CD4-positive, alpha-beta memory T cell (primary cell): ENCODE measurements at regions not wholly inside any gene's neighbourhood (a gene's known extent, or its start where the extent isn't known, plus 50 kb on each side); places are given as distances from the start of the nearest gene placed in this dataset.

Experiments used
- CTCF ChIA-PET: fragments of 350-600 bp; sonication (Branson Sonifier 250); formaldehyde crosslinking; loops from one replicate; lab custom pipeline; 2021; ENCODE audit warnings: inconsistent platforms; ENCODE audit not compliant: partially characterized antibody; lab: Charles Lee
- POLR2A ChIA-PET: fragments of 350-600 bp; sonication (Branson Sonifier 250); formaldehyde crosslinking; loops from one replicate; lab custom pipeline; 2021; ENCODE audit not compliant: partially characterized antibody; lab: Charles Lee
- DNase-seq, 5 donors: peaks; one replicate each; pipeline versions ENCODE4 v3.0.0 to v3.0.0-alpha.2; 2020 to 2022; ENCODE audit warnings: mixed read lengths in 1 of 5
- H3K27ac ChIP-seq: one replicate; pipeline ENCODE4 v1.7.0; 2013; ENCODE audit warnings: low read depth, low read length
- H3K27me3 ChIP-seq: 2 replicates; pipeline ENCODE4 v1.7.0; 2013; ENCODE audit warnings: mild to moderate bottlenecking, low read length, moderate library complexity; ENCODE audit not compliant: insufficient read depth
- H3K36me3 ChIP-seq: 2 replicates; pipeline ENCODE4 v1.7.0; 2013; ENCODE audit warnings: mild to moderate bottlenecking, low read length, moderate library complexity; ENCODE audit not compliant: insufficient read depth
- H3K4me1 ChIP-seq: 2 replicates; pipeline ENCODE4 v1.7.0; 2013; ENCODE audit warnings: mild to moderate bottlenecking, low read length, moderate library complexity; ENCODE audit not compliant: insufficient read depth
- H3K4me3 ChIP-seq, 2 donors: one replicate each; pipeline ENCODE4 v1.7.0; 2013; ENCODE audit warnings: low read length in 2 of 2, mild to moderate bottlenecking in 1 of 2
- H3K9me3 ChIP-seq, 2 donors: one replicate each; pipeline ENCODE4 v1.7.0; 2013; ENCODE audit warnings: low read length in 2 of 2, control low read depth in 1 of 2; ENCODE audit not compliant: control insufficient read depth in 1 of 2
- H3K27ac Mint-ChIP-seq, 7 donors: one replicate each; pipeline ENCODE4 v1.8.0; 2020 to 2021; ENCODE audit warnings: mixed read lengths in 7 of 7, mild to moderate bottlenecking in 6 of 7, inconsistent platforms in 3 of 7, moderate library complexity in 3 of 7
- H3K27me3 Mint-ChIP-seq, 2 donors: one replicate each; pipeline ENCODE4 v1.8.0; 2020 to 2021; ENCODE audit warnings: mixed read lengths in 2 of 2
- H3K36me3 Mint-ChIP-seq, 2 donors: one replicate each; pipeline ENCODE4 v1.8.0; 2020 to 2021; ENCODE audit warnings: mixed read lengths in 2 of 2, inconsistent platforms in 1 of 2, mild to moderate bottlenecking in 1 of 2
- H3K4me1 Mint-ChIP-seq, 4 donors: one replicate each; pipeline ENCODE4 v1.8.0; 2020 to 2021; ENCODE audit warnings: mixed read lengths in 4 of 4, mild to moderate bottlenecking in 1 of 4
- H3K4me3 Mint-ChIP-seq, 8 donors: one replicate each; pipeline ENCODE4 v1.8.0; 2020 to 2021; ENCODE audit warnings: mixed read lengths in 8 of 8, mild to moderate bottlenecking in 7 of 8, moderate library complexity in 6 of 8, inconsistent platforms in 3 of 8
- H3K9me3 Mint-ChIP-seq, 8 donors: one replicate each; pipeline ENCODE4 v1.8.0; 2020 to 2021; ENCODE audit warnings: mixed read lengths in 8 of 8, mild to moderate bottlenecking in 5 of 8, inconsistent platforms in 3 of 8, moderate library complexity in 1 of 8
- intact Hi-C: fragments of 100-400 bp; cut with micrococcal nuclease; formaldehyde crosslinking; loops from one replicate; pipeline ENCODE4 v1.15.1; 2023

- H3K27ac ChIP-seq = no peak overlapping the region
- no peaks in the 10 kb centered on the region for H3K27me3 ChIP-seq
- Mint-ChIP-seq H3K27me3 (peaks cover 0 to 3% of the 10 kb centered on the region in 2 donors), H3K9me3 (no peaks in the 10 kb centered on the region), H3K4me3 (no peak overlapping the region), H3K4me1 (peaks cover 3 to 11% (median 7%) of the 10 kb centered on the region in 4 donors), H3K27ac (no peak overlapping the region), H3K36me3 (no peaks in the 10 kb centered on the region)
- peaks cover 10% of the 10 kb centered on the region for H3K4me1 ChIP-seq
- ChIA-PET CTCF (interaction anchor here (1.4 to 2.1 kb wide), 3 partner anchors 8 to 268 kb away, joined by 4 to 10 read pairs (median 4); no protein-coding TSS in a partner anchor), POLR2A (no interaction called here)
- no peaks in the 10 kb centered on the region for H3K9me3 ChIP-seq
- H3K36me3 ChIP-seq = no peaks in the 10 kb centered on the region
- H3K4me3 ChIP-seq = no peak overlapping the region
- intact Hi-C loops = loop anchor here (10.0 kb wide), 2 partner anchors 266 to 1464 kb away; no protein-coding TSS in a partner anchor
- no peak for DNase-seq
These were observed 254.5 kb upstream of the RPS6KA3 start for GRCh38 chrX:20521222-20521621.

- Histone ChIP-seq H3K9me3 (no peaks in the 10 kb centered on the region), H3K4me3 (no peak overlapping the region), H3K27ac (no peak overlapping the region), H3K27me3 (no peaks in the 10 kb centered on the region), H3K36me3 (no peaks in the 10 kb centered on the region), H3K4me1 (peaks cover 10% of the 10 kb centered on the region)
- Mint-ChIP-seq H3K36me3 (no peaks in the 10 kb centered on the region), H3K4me3 (no peak overlapping the region), H3K9me3 (no peaks in the 10 kb centered on the region), H3K4me1 (peaks cover 4 to 15% (median 8%) of the 10 kb centered on the region in 4 donors), H3K27me3 (peaks cover 0 to 3% of the 10 kb centered on the region in 2 donors), H3K27ac (no peak overlapping the region)
- CTCF ChIA-PET = interaction anchor here (1.3 to 2.1 kb wide), 4 partner anchors 10 to 1225 kb away, joined by 3 to 10 read pairs (median 4); no protein-coding TSS in a partner anchor
- POLR2A ChIA-PET = no interaction called here
- intact Hi-C loops = loop anchor here (10.0 kb wide), 2 partner anchors 265 to 1465 kb away; no protein-coding TSS in a partner anchor
- no peak for DNase-seq
These were observed 253.1 kb upstream of the RPS6KA3 start for GRCh38 chrX:20519826-20520225.

DNA sequence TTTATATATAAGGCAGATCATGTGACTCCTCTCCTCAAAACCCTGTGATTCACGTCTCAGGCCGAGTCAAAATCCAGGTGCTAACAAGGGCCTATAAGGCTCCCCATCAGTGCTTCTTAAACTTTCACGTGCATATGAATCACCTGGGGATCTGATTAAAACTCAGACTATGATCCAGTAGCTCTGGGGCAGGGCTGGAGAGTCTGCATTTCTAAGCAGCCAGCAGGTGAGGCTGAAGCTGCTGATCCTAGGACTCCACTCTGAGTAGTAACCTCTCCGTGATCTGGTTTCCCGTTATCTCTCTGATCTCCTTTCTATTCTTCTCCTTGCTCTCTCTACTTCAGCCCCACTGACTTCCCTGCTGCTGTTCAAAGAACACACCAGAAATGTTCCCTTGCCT, 252.4 kb upstream of the RPS6KA3 start:
- ChIA-PET POLR2A (no interaction called here), CTCF (interaction anchor here (1.3 kb wide), 1 partner anchor 1226 kb away, joined by 3 read pairs; no protein-coding TSS in a partner anchor)
- H3K36me3 ChIP-seq = no peaks in the 10 kb centered on the region
- Mint-ChIP-seq H3K27me3 (peaks cover 0 to 3% of the 10 kb centered on the region in 2 donors), H3K9me3 (no peaks in the 10 kb centered on the region), H3K27ac (no peak overlapping the region), H3K36me3 (no peaks in the 10 kb centered on the region), H3K4me1 (peaks cover 3 to 12% (median 7%) of the 10 kb centered on the region in 4 donors), H3K4me3 (no peak overlapping the region)
- no peak overlapping the region for H3K4me3 ChIP-seq
- DNase-seq = no peak
- intact Hi-C loops = no loop called here
- H3K27me3 ChIP-seq = no peaks in the 10 kb centered on the region
- H3K4me1 ChIP-seq = peaks cover 6% of the 10 kb centered on the region
- no peaks in the 10 kb centered on the region for H3K9me3 ChIP-seq
- H3K27ac ChIP-seq = no peak overlapping the region

DNA sequence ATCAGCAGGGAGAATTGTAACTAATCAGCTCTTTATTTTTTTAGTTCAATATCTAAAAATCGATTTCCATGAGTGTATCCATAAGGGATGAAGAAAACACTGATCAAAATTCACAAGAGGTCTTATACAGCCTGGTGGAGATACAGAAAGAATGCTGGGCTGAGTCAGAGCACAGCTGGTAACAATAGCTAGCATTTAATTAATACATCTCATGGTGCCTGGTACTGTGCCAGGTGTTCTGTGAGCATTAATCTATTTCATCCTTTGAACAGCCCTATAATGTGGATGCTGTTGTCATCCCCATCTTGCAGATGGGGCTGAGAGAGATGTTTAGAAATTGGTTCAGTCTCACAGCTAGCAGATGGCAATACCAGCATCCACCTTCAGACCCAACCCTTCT, 250.9 kb upstream of the RPS6KA3 start:
- DNase-seq = no peak
- H3K9me3 ChIP-seq = no peaks in the 10 kb centered on the region
- Mint-ChIP-seq H3K9me3 (no peaks in the 10 kb centered on the region), H3K36me3 (no peaks in the 10 kb centered on the region), H3K27me3 (peaks cover 0 to 3% of the 10 kb centered on the region in 2 donors), H3K4me3 (no peak overlapping the region), H3K4me1 (peaks cover 0 to 5% (median 1%) of the 10 kb centered on the region in 4 donors), H3K27ac (no peak overlapping the region)
- no peak overlapping the region for H3K4me3 ChIP-seq
- ChIA-PET CTCF (interaction anchor here (1.7 to 2.5 kb wide), 2 partner anchors 10 to 13 kb away, joined by 5 to 7 read pairs; no protein-coding TSS in a partner anchor), POLR2A (no interaction called here)
- no peaks in the 10 kb centered on the region for H3K27me3 ChIP-seq
- no peaks in the 10 kb centered on the region for H3K4me1 ChIP-seq
- H3K36me3 ChIP-seq = no peaks in the 10 kb centered on the region
- no peak overlapping the region for H3K27ac ChIP-seq
- intact Hi-C loops = no loop called here

GRCh38 chrX:20515841-20516461, 249.2 kb upstream of the RPS6KA3 start:
- intact Hi-C loops = no loop called here
- CTCF ChIA-PET = interaction anchor here (1.7 to 2.5 kb wide), 2 partner anchors 12 to 15 kb away, joined by 5 to 7 read pairs; no protein-coding TSS in a partner anchor
- peak overlapping the region in 1 of 8 donors; percentile 13 for H3K4me3 Mint-ChIP-seq

GRCh38 chrX:20514358-20514757, 247.6 kb upstream of the RPS6KA3 start:
- CTCF ChIA-PET = no interaction called here
- peaks cover 0 to 3% of the 10 kb centered on the region in 2 donors for H3K27me3 Mint-ChIP-seq
- Histone ChIP-seq H3K4me3 (no peak overlapping the region), H3K4me1 (no peaks in the 10 kb centered on the region), H3K9me3 (no peaks in the 10 kb centered on the region), H3K36me3 (no peaks in the 10 kb centered on the region), H3K27ac (no peak overlapping the region), H3K27me3 (no peaks in the 10 kb centered on the region)
- POLR2A ChIA-PET = no interaction called here
- H3K4me1 Mint-ChIP-seq = peaks cover 0 to 5% (median 1%) of the 10 kb centered on the region in 4 donors
- H3K9me3 Mint-ChIP-seq = no peaks in the 10 kb centered on the region
- H3K36me3 Mint-ChIP-seq = no peaks in the 10 kb centered on the region
- no peak overlapping the region for H3K27ac Mint-ChIP-seq
- intact Hi-C loops = no loop called here
- H3K4me3 Mint-ChIP-seq = no peak overlapping the region
- no peak for DNase-seq

More at GRCh38 chrX:20515841-20516461, 249.2 kb upstream of the RPS6KA3 start:
- no peaks in the 10 kb centered on the region for H3K9me3 ChIP-seq
- no peak for DNase-seq
- H3K36me3 ChIP-seq = no peaks in the 10 kb centered on the region
- no peak overlapping the region for H3K4me3 ChIP-seq
- no peaks in the 10 kb centered on the region for H3K36me3 Mint-ChIP-seq
- POLR2A ChIA-PET = interaction anchor here (1.0 kb wide), 1 partner anchor 63 kb away, joined by 3 read pairs; no protein-coding TSS in a partner anchor
- H3K4me1 Mint-ChIP-seq = peaks cover 0 to 5% (median 1%) of the 10 kb centered on the region in 4 donors
- H3K27ac ChIP-seq = no peak overlapping the region
- no peaks in the 10 kb centered on the region for H3K4me1 ChIP-seq
- H3K9me3 Mint-ChIP-seq = no peaks in the 10 kb centered on the region
- H3K27me3 ChIP-seq = no peaks in the 10 kb centered on the region
- H3K27ac Mint-ChIP-seq = no peak overlapping the region
- H3K27me3 Mint-ChIP-seq = peaks cover 0 to 3% of the 10 kb centered on the region in 2 donors

DNA sequence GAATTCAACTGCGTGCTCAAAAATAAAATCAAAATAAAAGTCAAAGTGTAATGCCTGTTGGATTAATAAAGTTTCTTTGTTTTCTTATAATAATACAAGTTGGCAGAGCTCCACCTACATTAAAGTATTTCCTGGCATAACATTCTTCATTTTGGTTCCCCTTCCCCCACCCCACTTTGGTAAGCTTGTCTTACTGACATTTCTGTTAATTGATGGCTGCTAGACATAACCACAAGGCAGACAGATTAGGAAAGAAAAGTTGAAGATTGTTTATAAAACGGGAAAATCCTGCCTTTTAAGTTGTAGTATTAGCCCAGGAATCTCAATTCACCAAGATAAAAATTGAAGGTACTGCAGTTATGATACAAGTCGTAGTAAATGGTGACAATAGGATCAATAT, 246.5 kb upstream of the RPS6KA3 start:
- Mint-ChIP-seq H3K36me3 (no peaks in the 10 kb centered on the region), H3K4me3 (no peak overlapping the region), H3K4me1 (peaks cover 0 to 5% (median 1%) of the 10 kb centered on the region in 4 donors), H3K9me3 (peaks cover 0 to 2% (median 0%) of the 10 kb centered on the region in 8 donors), H3K27me3 (peaks cover 0 to 1% of the 10 kb centered on the region in 2 donors), H3K27ac (no peak overlapping the region)
- H3K27ac ChIP-seq = no peak overlapping the region
- H3K36me3 ChIP-seq = no peaks in the 10 kb centered on the region
- CTCF ChIA-PET = no interaction called here
- POLR2A ChIA-PET = no interaction called here
- intact Hi-C loops = no loop called here
- no peaks in the 10 kb centered on the region for H3K27me3 ChIP-seq
- H3K9me3 ChIP-seq = no peaks in the 10 kb centered on the region
- no peaks in the 10 kb centered on the region for H3K4me1 ChIP-seq
- no peak for DNase-seq
- H3K4me3 ChIP-seq = no peak overlapping the region
